Osteoblast (primary cell): ENCODE measurements at regions not wholly inside any gene's neighbourhood (a gene's known extent, or its start where the extent isn't known, plus 50 kb on each side); places are given as distances from the start of the nearest gene placed in this dataset.

Experiments
- DNase-seq: peaks from one replicate; pipeline ENCODE4 v3.0.0; 2011; ENCODE audit warnings: low spot score, mixed read lengths; ENCODE audit not compliant: insufficient read length; ENCODE audit errors: missing footprints
- H2AFZ ChIP-seq: 2 replicates; pipeline ENCODE4 v1.6.0; 2011; ENCODE audit warnings: mild to moderate bottlenecking, low read length
- H3K27ac ChIP-seq: 2 replicates; pipeline ENCODE4 v1.5.1; 2011; ENCODE audit warnings: mild to moderate bottlenecking, low read depth, low read length, moderate library complexity
- H3K27me3 ChIP-seq: 2 replicates; pipeline ENCODE4 v1.6.0; 2012; ENCODE audit warnings: mild to moderate bottlenecking, control low read depth, inconsistent platforms, low read length, moderate library complexity; ENCODE audit not compliant: insufficient read depth
- H3K36me3 ChIP-seq: 2 replicates; pipeline ENCODE4 v1.5.1; 2011; ENCODE audit warnings: mild to moderate bottlenecking, low read length, control low read depth, moderate library complexity; ENCODE audit not compliant: insufficient read depth
- H3K4me1 ChIP-seq: 2 replicates; pipeline ENCODE4 v1.5.1; 2011; ENCODE audit warnings: mild to moderate bottlenecking, low read length, control low read depth, moderate library complexity; ENCODE audit not compliant: insufficient read depth
- H3K4me2 ChIP-seq: 2 replicates; pipeline ENCODE4 v1.6.0; 2011; ENCODE audit warnings: mild to moderate bottlenecking, low read length; ENCODE audit not compliant: insufficient read depth
- H3K4me3 ChIP-seq: fragments of 200-600 bp; sonication (generic); 3 replicates; pipeline ENCODE4 v1.5.1; 2012; ENCODE audit warnings: mild to moderate bottlenecking, low read length, inconsistent platforms; ENCODE audit not compliant: insufficient read depth
- H3K79me2 ChIP-seq: 2 replicates; pipeline ENCODE4 v1.6.0; 2012; ENCODE audit warnings: mild to moderate bottlenecking, low read length, control low read depth, inconsistent platforms; ENCODE audit not compliant: insufficient read depth
- H3K9me3 ChIP-seq: 2 replicates; pipeline ENCODE4 v1.5.1; 2011; ENCODE audit warnings: low read depth, low read length, control low read depth
- H4K20me1 ChIP-seq: 2 replicates; pipeline ENCODE4 v1.6.0; 2012; ENCODE audit warnings: mild to moderate bottlenecking, low read length, control low read depth; ENCODE audit not compliant: insufficient read depth
- TF ChIP-seq, protein P1 (sequence below): IDR thresholded peaks from 2 replicates; pipeline ENCODE4 v1.5.1; 2011; ENCODE audit warnings: mild to moderate bottlenecking, low read depth, low read length, moderate library complexity; ENCODE audit errors: extremely low read depth

DNA sequence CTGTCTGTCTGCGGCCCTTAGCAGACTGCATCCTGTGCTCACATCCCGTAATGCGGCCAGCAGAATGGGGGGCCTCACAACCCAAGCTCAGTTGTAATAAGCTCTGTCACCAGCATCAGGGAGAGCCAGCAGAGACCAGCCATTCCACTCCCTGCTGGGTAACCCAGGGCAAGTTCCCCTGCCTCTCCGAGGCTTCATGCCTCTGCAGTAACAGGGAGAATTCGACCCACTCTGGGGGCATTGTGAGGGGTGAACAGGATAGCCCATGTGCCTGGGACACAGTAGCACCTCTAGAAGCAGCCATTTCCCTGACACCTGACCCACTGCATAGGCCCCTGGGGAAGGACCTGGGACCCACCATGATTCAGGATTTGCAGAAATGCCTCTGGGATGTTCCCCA, 461.2 kb downstream of the MATN1 start:
- DNase-seq, result no peak
- no peaks in the 10 kb centered on the region for H3K4me1 ChIP-seq

DNA sequence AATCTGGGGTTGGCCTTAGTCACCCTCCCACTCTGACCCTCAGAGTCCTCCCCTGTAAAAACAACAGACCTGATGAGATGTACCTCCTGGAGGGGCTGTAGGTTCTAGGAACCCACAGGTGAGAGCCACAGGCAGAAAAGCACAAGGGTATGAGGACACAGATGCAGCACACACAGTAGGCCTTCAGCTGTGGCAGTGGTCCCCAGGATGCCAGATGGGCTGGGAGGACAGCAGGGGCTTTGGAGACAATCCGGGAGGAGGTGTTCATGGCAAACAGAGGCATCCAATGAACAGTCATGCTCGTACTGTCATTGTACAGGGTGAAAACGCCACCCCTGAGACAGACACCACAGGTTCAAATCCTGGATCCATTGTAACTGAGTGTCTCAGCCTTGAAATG, 463.1 kb downstream of the MATN1 start:
- Histone ChIP-seq H3K4me3 (no peak overlapping the region), H3K4me2 (no peak overlapping the region), H3K4me1 (no peaks in the 10 kb centered on the region), H2AFZ (no peak overlapping the region), H3K27ac (no peak overlapping the region), H3K27me3 (no peaks in the 10 kb centered on the region), H4K20me1 (no peaks in the 10 kb centered on the region), H3K36me3 (no peaks in the 10 kb centered on the region), H3K79me2 (no peaks in the 10 kb centered on the region), H3K9me3 (no peaks in the 10 kb centered on the region)
- TF ChIP-seq, protein P1, sequence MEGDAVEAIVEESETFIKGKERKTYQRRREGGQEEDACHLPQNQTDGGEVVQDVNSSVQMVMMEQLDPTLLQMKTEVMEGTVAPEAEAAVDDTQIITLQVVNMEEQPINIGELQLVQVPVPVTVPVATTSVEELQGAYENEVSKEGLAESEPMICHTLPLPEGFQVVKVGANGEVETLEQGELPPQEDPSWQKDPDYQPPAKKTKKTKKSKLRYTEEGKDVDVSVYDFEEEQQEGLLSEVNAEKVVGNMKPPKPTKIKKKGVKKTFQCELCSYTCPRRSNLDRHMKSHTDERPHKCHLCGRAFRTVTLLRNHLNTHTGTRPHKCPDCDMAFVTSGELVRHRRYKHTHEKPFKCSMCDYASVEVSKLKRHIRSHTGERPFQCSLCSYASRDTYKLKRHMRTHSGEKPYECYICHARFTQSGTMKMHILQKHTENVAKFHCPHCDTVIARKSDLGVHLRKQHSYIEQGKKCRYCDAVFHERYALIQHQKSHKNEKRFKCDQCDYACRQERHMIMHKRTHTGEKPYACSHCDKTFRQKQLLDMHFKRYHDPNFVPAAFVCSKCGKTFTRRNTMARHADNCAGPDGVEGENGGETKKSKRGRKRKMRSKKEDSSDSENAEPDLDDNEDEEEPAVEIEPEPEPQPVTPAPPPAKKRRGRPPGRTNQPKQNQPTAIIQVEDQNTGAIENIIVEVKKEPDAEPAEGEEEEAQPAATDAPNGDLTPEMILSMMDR, result no peak
- no peak for DNase-seq

More for the DNA sequence above, 461.2 kb downstream of the MATN1 start:
- H4K20me1 ChIP-seq, result no peaks in the 10 kb centered on the region
- no peaks in the 10 kb centered on the region for H3K79me2 ChIP-seq
- H3K4me2 ChIP-seq, result no peak overlapping the region
- no peak overlapping the region for H3K4me3 ChIP-seq
- no peaks in the 10 kb centered on the region for H3K36me3 ChIP-seq
- TF ChIP-seq, protein P1, result no peak
- H3K27me3 ChIP-seq, result no peaks in the 10 kb centered on the region
- no peak overlapping the region for H2AFZ ChIP-seq
- H3K27ac ChIP-seq, result no peak overlapping the region
- no peaks in the 10 kb centered on the region for H3K9me3 ChIP-seq

DNA sequence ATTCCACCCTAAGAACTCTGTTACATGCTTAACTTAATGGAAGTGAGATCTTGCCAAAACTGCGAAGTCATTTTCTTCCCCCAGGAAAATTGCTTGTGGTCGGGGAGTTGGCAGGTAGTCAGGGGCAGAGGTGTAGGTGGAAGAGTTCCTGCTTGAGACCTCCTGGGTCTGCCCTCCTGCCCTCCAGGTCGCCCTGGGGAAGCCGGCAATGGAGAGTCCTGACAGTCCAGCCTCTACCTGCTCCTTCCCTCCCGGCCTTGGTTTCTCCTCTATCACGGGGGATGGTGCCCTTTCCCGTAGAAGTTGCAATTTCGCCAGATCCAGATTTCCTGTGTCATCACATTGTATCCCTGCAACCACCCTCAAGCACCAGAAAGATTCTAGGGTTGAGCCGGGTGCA, 463.8 kb downstream of the MATN1 start:
- DNase-seq, result no peak
- Histone ChIP-seq H3K36me3 (no peaks in the 10 kb centered on the region), H4K20me1 (no peaks in the 10 kb centered on the region), H2AFZ (no peak overlapping the region), H3K4me3 (no peak overlapping the region), H3K27me3 (no peaks in the 10 kb centered on the region), H3K4me1 (no peaks in the 10 kb centered on the region), H3K27ac (no peak overlapping the region), H3K79me2 (no peaks in the 10 kb centered on the region), H3K9me3 (no peaks in the 10 kb centered on the region), H3K4me2 (no peak overlapping the region)
- TF ChIP-seq, protein P1, result no peak

DNA sequence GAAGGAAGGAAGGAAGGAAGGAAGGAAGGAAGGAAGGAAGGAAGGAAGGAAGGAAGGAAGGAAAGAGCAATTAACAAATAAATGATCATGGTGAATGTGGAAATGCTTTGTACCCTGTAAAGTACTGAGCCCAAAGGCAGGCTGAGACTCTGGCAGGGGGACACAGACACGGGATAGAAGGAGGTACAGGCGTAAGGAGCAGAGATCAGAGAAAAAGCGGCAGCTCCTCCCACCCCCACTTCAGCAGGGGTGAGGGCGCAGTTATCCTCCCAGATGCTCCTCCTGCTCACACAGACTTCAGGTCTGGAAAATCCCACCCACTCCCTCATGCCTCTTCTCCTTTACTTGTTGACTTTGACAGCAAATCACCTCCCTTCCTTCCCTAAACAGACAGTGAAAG, 464.5 kb downstream of the MATN1 start:
- TF ChIP-seq, protein P1, result no peak

More for the DNA sequence above, 464.5 kb downstream of the MATN1 start:
- H4K20me1 ChIP-seq, result no peaks in the 10 kb centered on the region
- no peaks in the 10 kb centered on the region for H3K4me1 ChIP-seq
- no peak overlapping the region for H3K4me3 ChIP-seq
- no peak overlapping the region for H2AFZ ChIP-seq
- DNase-seq, result no peak
- no peaks in the 10 kb centered on the region for H3K79me2 ChIP-seq
- H3K27ac ChIP-seq, result no peak overlapping the region
- no peaks in the 10 kb centered on the region for H3K36me3 ChIP-seq
- no peak overlapping the region for H3K4me2 ChIP-seq
- H3K9me3 ChIP-seq, result no peaks in the 10 kb centered on the region
- H3K27me3 ChIP-seq, result no peaks in the 10 kb centered on the region
